Lung (tissue), 11 donors: ENCODE measurements at regions not wholly inside any gene's neighbourhood (a gene's known extent, or its start where the extent isn't known, plus 50 kb on each side); places are given as distances from the start of the nearest gene placed in this dataset.

Source experiments
- ATAC-seq: fragments of 200-7000 bp; cut with Tn5 transposase; one replicate; pipeline ENCODE4 v1.9.1; 2020; ENCODE audit warnings: moderate number of reproducible peaks; ENCODE audit not compliant: insufficient read depth, low FRiP score
- DNase-seq, 3 donors: peaks; one replicate each; pipeline ENCODE4 v3.0.0-alpha.2; 2013 to 2017
- H3K27ac ChIP-seq, 2 donors: one replicate each; pipeline ENCODE4 v1.5.1; 2013; ENCODE audit warnings: mild to moderate bottlenecking in 2 of 2, moderate library complexity in 2 of 2, control low read depth in 1 of 2, inconsistent platforms in 1 of 2, low read depth in 1 of 2, low read length in 1 of 2
- H3K27me3 ChIP-seq, 3 donors: one replicate each; pipeline ENCODE4 v1.5.1; 2013; ENCODE audit warnings: low read length in 2 of 3; ENCODE audit not compliant: control insufficient read depth in 3 of 3, insufficient read depth in 3 of 3
- H3K36me3 ChIP-seq, 4 donors: one replicate each; pipeline ENCODE4 v1.5.1; 2013; ENCODE audit warnings: low read length in 4 of 4, mild to moderate bottlenecking in 1 of 4, moderate library complexity in 1 of 4; ENCODE audit not compliant: control insufficient read depth in 4 of 4, insufficient read depth in 4 of 4
- H3K4me1 ChIP-seq, 5 donors: one replicate each; pipeline ENCODE4 v1.5.1; 2013; ENCODE audit warnings: low read length in 5 of 5, mild to moderate bottlenecking in 2 of 5, moderate library complexity in 1 of 5; ENCODE audit not compliant: control insufficient read depth in 5 of 5, insufficient read depth in 5 of 5
- H3K4me3 ChIP-seq: one replicate; pipeline ENCODE4 v1.5.1; 2013; ENCODE audit warnings: mild to moderate bottlenecking, control low read depth, moderate library complexity
- H3K9ac ChIP-seq, 2 donors: one replicate each; pipeline ENCODE4 v1.5.1; 2013; ENCODE audit warnings: low read length in 2 of 2, control low read depth in 1 of 2; ENCODE audit not compliant: insufficient read depth in 1 of 2
- H3K9me3 ChIP-seq, 4 donors: one replicate each; pipeline ENCODE4 v1.5.1; 2013; ENCODE audit warnings: low read length in 3 of 4, mild to moderate bottlenecking in 1 of 4, moderate library complexity in 1 of 4; ENCODE audit not compliant: control insufficient read depth in 4 of 4, insufficient read depth in 3 of 4
- WGBS, 2 donors: extraction: QIAGEN DNeasy Blood & Tissue Kit; methylation state at CpG; one replicate each; pipeline ENCODE4 v1.1.7; 2013; 5-methylcytosine and 5-hydroxymethylcytosine counted together
- TF ChIP-seq, protein P1 (sequence below): IDR thresholded peaks from 2 replicates; pipeline ENCODE4 v1.5.1; 2012; ENCODE audit warnings: mild to moderate bottlenecking; ENCODE audit errors: control extremely low read depth, extremely low read depth
- donor health status: control.
- donor health status: control.
- donor health status: Bipolar disorder and iron deficiency.
- donor health status: healthy.
- donor health status: DM: yes; HTN: yes; CAD: no.

- DNase-seq: peak in 2 of 3 donors; percentile 59 to 68
- H3K27me3 ChIP-seq: no peaks in the 10 kb centered on the region
- no peak for ATAC-seq
- H3K36me3 ChIP-seq: no peaks in the 10 kb centered on the region
- no peak overlapping the region for H3K9ac ChIP-seq
- H3K9me3 ChIP-seq: no peaks in the 10 kb centered on the region
- peaks cover 0 to 7% (median 0%) of the 10 kb centered on the region in 5 donors for H3K4me1 ChIP-seq
- WGBS, 2 donors: 51 to 56% methylated on average over 12 of the region's 12 CpGs
- TF ChIP-seq, protein P1, sequence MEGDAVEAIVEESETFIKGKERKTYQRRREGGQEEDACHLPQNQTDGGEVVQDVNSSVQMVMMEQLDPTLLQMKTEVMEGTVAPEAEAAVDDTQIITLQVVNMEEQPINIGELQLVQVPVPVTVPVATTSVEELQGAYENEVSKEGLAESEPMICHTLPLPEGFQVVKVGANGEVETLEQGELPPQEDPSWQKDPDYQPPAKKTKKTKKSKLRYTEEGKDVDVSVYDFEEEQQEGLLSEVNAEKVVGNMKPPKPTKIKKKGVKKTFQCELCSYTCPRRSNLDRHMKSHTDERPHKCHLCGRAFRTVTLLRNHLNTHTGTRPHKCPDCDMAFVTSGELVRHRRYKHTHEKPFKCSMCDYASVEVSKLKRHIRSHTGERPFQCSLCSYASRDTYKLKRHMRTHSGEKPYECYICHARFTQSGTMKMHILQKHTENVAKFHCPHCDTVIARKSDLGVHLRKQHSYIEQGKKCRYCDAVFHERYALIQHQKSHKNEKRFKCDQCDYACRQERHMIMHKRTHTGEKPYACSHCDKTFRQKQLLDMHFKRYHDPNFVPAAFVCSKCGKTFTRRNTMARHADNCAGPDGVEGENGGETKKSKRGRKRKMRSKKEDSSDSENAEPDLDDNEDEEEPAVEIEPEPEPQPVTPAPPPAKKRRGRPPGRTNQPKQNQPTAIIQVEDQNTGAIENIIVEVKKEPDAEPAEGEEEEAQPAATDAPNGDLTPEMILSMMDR: no peak
- peak overlapping the region in 1 of 2 donors; percentile 3 for H3K27ac ChIP-seq
- H3K4me3 ChIP-seq: no peak overlapping the region
Measured at GRCh38 chr3:127479449-127479848, 111.1 kb downstream of the TPRA1 start.

DNA sequence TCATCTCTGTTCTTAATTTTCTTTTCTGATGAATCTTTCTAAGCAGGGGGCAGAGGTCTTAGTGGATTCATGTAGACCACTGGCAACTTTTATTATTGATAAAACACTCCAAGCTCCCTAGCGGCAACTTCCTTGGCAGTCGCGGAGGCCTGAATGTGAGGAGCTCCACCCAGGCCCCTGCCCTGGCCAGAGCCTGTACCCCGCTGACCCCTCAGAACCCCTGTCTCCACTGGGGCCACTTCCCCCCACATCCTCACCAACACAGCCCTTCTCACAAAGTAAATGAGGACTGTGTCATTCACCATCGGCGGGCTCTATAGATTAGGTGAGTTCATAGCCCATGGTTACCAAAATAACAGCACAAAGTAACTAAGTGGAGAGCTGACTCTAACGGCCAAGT lies 111.6 kb downstream of the TPRA1 start:
- no peaks in the 10 kb centered on the region for H3K36me3 ChIP-seq
- H3K27me3 ChIP-seq: no peaks in the 10 kb centered on the region
- 80 to 82% methylated on average over 7 of the region's 7 CpGs for WGBS, 2 donors
- TF ChIP-seq, protein P1: no peak
- ATAC-seq (no peak), DNase-seq (peak in 1 of 3 donors; percentile 24)
- H3K9me3 ChIP-seq: no peaks in the 10 kb centered on the region
- no peak overlapping the region for H3K4me3 ChIP-seq
- H3K27ac ChIP-seq: no peak overlapping the region
- peaks cover 0 to 7% (median 0%) of the 10 kb centered on the region in 5 donors for H3K4me1 ChIP-seq
- no peak overlapping the region for H3K9ac ChIP-seq

DNA sequence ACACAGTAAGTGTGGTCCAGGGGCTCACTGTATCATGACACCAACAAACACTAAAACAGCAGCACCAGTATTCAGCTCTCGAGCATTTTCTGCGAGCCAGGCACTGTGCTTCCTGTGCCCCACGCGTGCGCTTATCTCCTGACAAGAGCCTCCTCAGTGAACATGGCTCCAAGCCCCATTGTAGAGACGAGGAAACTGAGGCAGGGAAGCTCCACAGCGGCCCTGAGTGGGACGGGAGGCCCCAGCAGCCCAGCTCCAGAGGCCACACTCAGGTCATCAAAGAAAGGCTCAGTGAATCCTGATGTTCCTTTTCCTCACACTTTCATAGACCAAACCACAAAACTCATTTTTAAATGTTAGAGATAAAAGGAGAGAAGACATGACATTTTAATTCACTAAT lies 113.1 kb downstream of the TPRA1 start:
- no peak for ATAC-seq
- WGBS, 2 donors: 81 to 82% methylated on average over 8 of the region's 8 CpGs
- Histone ChIP-seq H3K4me3 (no peak overlapping the region), H3K36me3 (no peaks in the 10 kb centered on the region), H3K4me1 (peaks cover 0 to 7% (median 0%) of the 10 kb centered on the region in 5 donors), H3K9me3 (no peaks in the 10 kb centered on the region), H3K27ac (no peak overlapping the region), H3K27me3 (no peaks in the 10 kb centered on the region), H3K9ac (no peak overlapping the region)
- TF ChIP-seq, protein P1: no peak
- DNase-seq: no peak

GRCh38 chr3:127476936-127477335 lies 113.6 kb downstream of the TPRA1 start:
- 82 to 87% methylated on average over 12 of the region's 12 CpGs for WGBS, 2 donors
- H3K4me3 ChIP-seq: no peak overlapping the region
- no peak overlapping the region for H3K9ac ChIP-seq
- H3K4me1 ChIP-seq: peaks cover 0 to 7% (median 0%) of the 10 kb centered on the region in 5 donors
- H3K27ac ChIP-seq: no peak overlapping the region
- no peaks in the 10 kb centered on the region for H3K36me3 ChIP-seq
- no peaks in the 10 kb centered on the region for H3K9me3 ChIP-seq
- TF ChIP-seq, protein P1: no peak
- ATAC-seq: no peak
- DNase-seq: no peak
- no peaks in the 10 kb centered on the region for H3K27me3 ChIP-seq
